HCT116 (cell line): ENCODE measurements at regions not wholly inside any gene's neighbourhood (a gene's known extent, or its start where the extent isn't known, plus 50 kb on each side); places are given as distances from the start of the nearest gene placed in this dataset.
"Not testable (repeated sequence)": the region's sequence is repeated elsewhere in the genome, so short reads cannot be mapped to it uniquely, and the experiment has no call there.

Experiments used
- ATAC-seq: fragments of 200-7000 bp; cut with Tn5 transposase; 2 replicates; pipeline ENCODE4 v1.9.1; 2020; ENCODE audit warnings: mild to moderate bottlenecking, moderate library complexity
- BruUV-seq: library from RNA; stranded (reverse); fragments of 400-500 nt; replicated peaks from 2 replicates; lab custom pipeline; 2021; lab: Mats Ljungman, UMichigan
- CTCF ChIA-PET: fragments of 300-600 bp; sonication (Branson Sonifier 250); formaldehyde crosslinking; loops from one replicate; lab custom pipeline; 2021; ENCODE audit warnings: antibody characterized with exemption; lab: Charles Lee
- POLR2A ChIA-PET: fragments of 300-600, 350-600 bp; sonication (Branson Sonifier 250); formaldehyde crosslinking; loops from one replicate; lab custom pipeline; 2021; ENCODE audit warnings: antibody characterized with exemption; lab: Charles Lee
- RAD21 ChIA-PET, 2 experiments: fragments of 300-600 bp; sonication (Branson Sonifier 250); formaldehyde crosslinking; loops; one replicate each; lab custom pipeline; 2023; ENCODE audit warnings: low total read pairs in 2 of 2; ENCODE audit not compliant: uncharacterized antibody in 2 of 2, unreplicated experiment in 2 of 2, low non-redundant PET in 1 of 2; lab: Charles Lee
- DNase-seq: peaks from one replicate; pipeline ENCODE4 v3.0.0-alpha.2; 2010; ENCODE audit warnings: low read depth, low spot score
- H2AFZ ChIP-seq: fragments of 200-600 bp; shearing (Covaris generic), sonication (generic); 2 replicates; pipeline ENCODE4 v1.6.1; 2017; ENCODE audit warnings: low read depth, mixed run types, mixed read lengths, antibody characterized with exemption, low read length; ENCODE audit not compliant: poor library complexity, severe bottlenecking
- H3K27ac ChIP-seq: 2 replicates; pipeline ENCODE4 v1.5.1; 2012; ENCODE audit warnings: low read depth, low read length
- H3K27me3 ChIP-seq: fragments of 200-600 bp; sonication (generic); 2 replicates; pipeline ENCODE4 v1.6.1; 2016; ENCODE audit warnings: mixed run types, low read length, mixed read lengths; ENCODE audit not compliant: insufficient read depth
- H3K36me3 ChIP-seq, 2 experiments: fragments of 200-500 bp in 1 of 2; fragments of 200-600 bp in 1 of 2; sonication (Bioruptor generic) in 1 of 2; sonication (generic) in 1 of 2; 2 replicates each; pipeline versions ENCODE4 v1.5.1 to v1.6.1; 2014 to 2016; ENCODE audit warnings: low read length in 2 of 2, inconsistent platforms in 1 of 2, mixed read lengths in 1 of 2, mixed run types in 1 of 2; ENCODE audit not compliant: insufficient read depth in 2 of 2, control insufficient read depth in 1 of 2
- H3K4me1 ChIP-seq, 2 experiments: fragments of 200-600 bp in 1 of 2; sonication (generic) in 1 of 2; 2 replicates each; pipeline versions ENCODE4 v1.5.1 to v1.6.1; 2012 to 2017; ENCODE audit warnings: low read length in 2 of 2, inconsistent platforms in 1 of 2, mild to moderate bottlenecking in 1 of 2, mixed read lengths in 1 of 2, mixed run types in 1 of 2, moderate library complexity in 1 of 2; ENCODE audit not compliant: insufficient read depth in 2 of 2, control insufficient read depth in 1 of 2
- H3K4me2 ChIP-seq: fragments of 200-600 bp; sonication (generic); 2 replicates; pipeline ENCODE4 v1.6.1; 2017; ENCODE audit warnings: mixed run types, low read length, mixed read lengths
- H3K4me3 ChIP-seq, 2 experiments: fragments of 200-600 bp in 1 of 2; sonication (generic) in 1 of 2; replicated peaks in 1 of 2; 2 replicates each; pipeline ENCODE4 v1.5.1; 2011 to 2016; ENCODE audit warnings: low read length in 2 of 2, control low read depth in 1 of 2, low read depth in 1 of 2, mild to moderate bottlenecking in 1 of 2, mixed read lengths in 1 of 2, mixed run types in 1 of 2
- H3K79me2 ChIP-seq: fragments of 200-600 bp; sonication (generic); 2 replicates; pipeline ENCODE4 v1.6.1; 2017; ENCODE audit warnings: mild to moderate bottlenecking, mixed run types, low read length, moderate library complexity, mixed read lengths; ENCODE audit not compliant: insufficient read depth
- H3K9ac ChIP-seq: fragments of 200-600 bp; sonication (generic); 2 replicates; pipeline ENCODE4 v1.6.1; 2016; ENCODE audit warnings: low read length, mixed read lengths
- H3K9me2 ChIP-seq: fragments of 200-600 bp; sonication (generic), shearing (Covaris generic); 2 replicates; pipeline ENCODE4 v1.6.1; 2017; ENCODE audit warnings: mixed run types, mild to moderate bottlenecking, moderate library complexity; ENCODE audit not compliant: insufficient read depth
- H3K9me3 ChIP-seq, 2 experiments: fragments of 200-500 bp in 1 of 2; fragments of 200-600 bp in 1 of 2; sonication (Bioruptor generic) in 1 of 2; sonication (generic) in 1 of 2; 2 replicates each; pipeline ENCODE4 v1.6.1; 2014 to 2017; ENCODE audit warnings: low read length in 2 of 2, mixed read lengths in 2 of 2, inconsistent platforms in 1 of 2, low read depth in 1 of 2, mild to moderate bottlenecking in 1 of 2, mixed run types in 1 of 2, moderate library complexity in 1 of 2; ENCODE audit not compliant: control insufficient read depth in 1 of 2, insufficient read depth in 1 of 2
- H4K20me1 ChIP-seq: fragments of 200-600 bp; sonication (generic), shearing (Covaris generic); 2 replicates; pipeline ENCODE4 v1.6.1; 2017; ENCODE audit warnings: mixed run types, mild to moderate bottlenecking, moderate library complexity; ENCODE audit not compliant: insufficient read depth
- CBX3 ChIP-seq: IDR thresholded peaks from 2 replicates; pipeline ENCODE4 v1.6.1; 2012; ENCODE audit warnings: low read depth
- EGR1 ChIP-seq: IDR thresholded peaks from 2 replicates; pipeline ENCODE4 v1.6.1; 2012; ENCODE audit warnings: low read depth
- ELF1 ChIP-seq: IDR thresholded peaks from 2 replicates; pipeline ENCODE4 v1.6.1; 2012; ENCODE audit warnings: low read depth, borderline replicate concordance
- EZH2 ChIP-seq: fragments of 200-600 bp; sonication (generic); IDR thresholded peaks from 2 replicates; pipeline ENCODE4 v1.6.1; 2017; ENCODE audit warnings: antibody characterized with exemption, mixed run types
- EZH2phosphoT487 ChIP-seq: fragments of 200-600 bp; IDR thresholded peaks from 2 replicates; pipeline ENCODE4 v1.6.1; 2018; ENCODE audit warnings: antibody characterized with exemption, borderline replicate concordance
- FOSL1 ChIP-seq: IDR thresholded peaks from 2 replicates; pipeline ENCODE4 v1.6.1; 2012; ENCODE audit warnings: low read depth
- JUND ChIP-seq: IDR thresholded peaks from 2 replicates; pipeline ENCODE4 v1.6.1; 2012
- POLR2A ChIP-seq: IDR thresholded peaks from 2 replicates; pipeline ENCODE4 v1.7.0; 2011; ENCODE audit warnings: borderline replicate concordance; ENCODE audit not compliant: insufficient read depth, insufficient read length; ENCODE audit errors: extremely low read depth
- POLR2AphosphoS5 ChIP-seq: IDR thresholded peaks from 2 replicates; pipeline ENCODE4 v1.6.1; 2011; ENCODE audit warnings: mild to moderate bottlenecking, low read depth, low read length, moderate library complexity
- RAD21 ChIP-seq: IDR thresholded peaks from 2 replicates; pipeline ENCODE4 v1.6.1; 2012; ENCODE audit warnings: low read depth, mild to moderate bottlenecking
- SIN3A ChIP-seq: IDR thresholded peaks from 2 replicates; pipeline ENCODE4 v1.6.1; 2012; ENCODE audit warnings: low read depth
- SP1 ChIP-seq: IDR thresholded peaks from 2 replicates; pipeline ENCODE4 v1.6.1; 2012; ENCODE audit warnings: low read depth
- SRF ChIP-seq: IDR thresholded peaks from 2 replicates; pipeline ENCODE4 v1.6.1; 2012; ENCODE audit warnings: low read depth
- TCF7L2 ChIP-seq: IDR thresholded peaks from 2 replicates; pipeline ENCODE4 v1.7.0; 2011; ENCODE audit warnings: borderline replicate concordance, inconsistent platforms; ENCODE audit not compliant: insufficient read depth, insufficient read length; ENCODE audit errors: extremely low read depth
- YY1 ChIP-seq: IDR thresholded peaks from 2 replicates; pipeline ENCODE4 v1.6.1; 2011; ENCODE audit warnings: low read length, low read depth, moderate library complexity, mild to moderate bottlenecking; ENCODE audit not compliant: insufficient replicate concordance; ENCODE audit errors: extremely low read depth
- ZFX ChIP-seq: fragments of 450-650 bp; IDR thresholded peaks from 2 replicates; pipeline ENCODE4 v1.6.1; 2017
- intact Hi-C: fragments of 100-400 bp; cut with micrococcal nuclease; formaldehyde crosslinking; loops from 2 replicates; pipeline ENCODE4 v1.10.0; 2022
- TF ChIP-seq, protein P1 (sequence below): IDR thresholded peaks from 2 replicates; pipeline ENCODE4 v1.6.1; 2011; ENCODE audit warnings: mild to moderate bottlenecking, low read length, moderate library complexity; ENCODE audit not compliant: insufficient replicate concordance; ENCODE audit errors: extremely low read depth
- TF ChIP-seq, protein P2 (sequence below): IDR thresholded peaks from 2 replicates; pipeline ENCODE4 v1.6.1; 2012
- TF ChIP-seq, protein P3 (sequence below): IDR thresholded peaks from 2 replicates; pipeline ENCODE4 v1.6.1; 2012
- TF ChIP-seq, protein P4 (sequence below), 3 experiments: fragments of 200-600 bp in 1 of 3; sonication (generic) in 1 of 3; IDR thresholded peaks in 2 of 3; conservative IDR thresholded peaks in 1 of 3; 2 replicates each; pipeline ENCODE4 v1.5.1; 2012 to 2017; ENCODE audit warnings: low read depth in 2 of 3, low read length in 2 of 3, antibody characterized with exemption in 1 of 3, borderline replicate concordance in 1 of 3, control low read depth in 1 of 3, mild to moderate bottlenecking in 1 of 3, mixed read lengths in 1 of 3, mixed run types in 1 of 3, moderate library complexity in 1 of 3; ENCODE audit not compliant: insufficient read depth in 1 of 3

DNA sequence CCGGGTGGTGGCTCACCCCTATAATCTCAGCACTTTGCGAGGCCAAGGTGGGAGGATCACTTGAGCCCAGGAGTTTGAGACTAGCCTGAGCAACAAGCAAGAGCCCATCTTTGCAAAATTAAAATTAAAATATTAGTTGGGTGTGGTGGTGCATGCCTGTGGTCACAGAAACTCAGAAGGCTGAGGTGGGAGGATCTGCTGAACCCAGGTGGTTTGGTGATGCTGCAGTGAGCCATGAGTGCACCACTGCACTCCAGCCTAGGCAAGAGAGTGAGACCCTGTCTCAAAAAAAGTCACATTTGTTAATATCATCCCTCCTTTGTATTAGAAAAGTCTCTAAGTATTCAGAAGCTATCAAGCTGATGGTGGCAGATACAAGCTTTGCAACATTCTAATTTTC lies 317.5 kb downstream of the ANKRD30A start:
- H3K79me2 ChIP-seq: no peaks in the 10 kb centered on the region
- no peaks in the 10 kb centered on the region for H3K27me3 ChIP-seq
- ChIA-PET CTCF (no interaction called here), POLR2A (no interaction called here), RAD21 (no interaction called here)
- intact Hi-C loops: no loop called here
- H3K9ac ChIP-seq: no peak overlapping the region
- DNase-seq (no peak), ATAC-seq (no peak)
- H3K4me2 ChIP-seq: no peak overlapping the region
- H3K4me3 ChIP-seq: no peak overlapping the region
- peaks cover under 1 to 14% of the 10 kb centered on the region in 2 experiments; a peak in 2 of 4 replicates for H3K9me3 ChIP-seq
- H3K9me2 ChIP-seq: no peaks in the 10 kb centered on the region
- no peaks in the 10 kb centered on the region for H3K4me1 ChIP-seq
- H2AFZ ChIP-seq: no peak overlapping the region
- no peaks in the 10 kb centered on the region for H3K36me3 ChIP-seq
- no peak overlapping the region for H3K27ac ChIP-seq
- no peak for TF ChIP-seq YY1
- no peak for TF ChIP-seq EZH2phosphoT487
- no peak for TF ChIP-seq JUND
- TF ChIP-seq POLR2A: no peak
- TF ChIP-seq EGR1: no peak
- no peak for TF ChIP-seq CBX3
- TF ChIP-seq, protein P1, sequence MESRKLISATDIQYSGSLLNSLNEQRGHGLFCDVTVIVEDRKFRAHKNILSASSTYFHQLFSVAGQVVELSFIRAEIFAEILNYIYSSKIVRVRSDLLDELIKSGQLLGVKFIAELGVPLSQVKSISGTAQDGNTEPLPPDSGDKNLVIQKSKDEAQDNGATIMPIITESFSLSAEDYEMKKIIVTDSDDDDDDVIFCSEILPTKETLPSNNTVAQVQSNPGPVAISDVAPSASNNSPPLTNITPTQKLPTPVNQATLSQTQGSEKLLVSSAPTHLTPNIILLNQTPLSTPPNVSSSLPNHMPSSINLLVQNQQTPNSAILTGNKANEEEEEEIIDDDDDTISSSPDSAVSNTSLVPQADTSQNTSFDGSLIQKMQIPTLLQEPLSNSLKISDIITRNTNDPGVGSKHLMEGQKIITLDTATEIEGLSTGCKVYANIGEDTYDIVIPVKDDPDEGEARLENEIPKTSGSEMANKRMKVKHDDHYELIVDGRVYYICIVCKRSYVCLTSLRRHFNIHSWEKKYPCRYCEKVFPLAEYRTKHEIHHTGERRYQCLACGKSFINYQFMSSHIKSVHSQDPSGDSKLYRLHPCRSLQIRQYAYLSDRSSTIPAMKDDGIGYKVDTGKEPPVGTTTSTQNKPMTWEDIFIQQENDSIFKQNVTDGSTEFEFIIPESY: no peak
- TF ChIP-seq SRF: no peak
- TF ChIP-seq, protein P2, sequence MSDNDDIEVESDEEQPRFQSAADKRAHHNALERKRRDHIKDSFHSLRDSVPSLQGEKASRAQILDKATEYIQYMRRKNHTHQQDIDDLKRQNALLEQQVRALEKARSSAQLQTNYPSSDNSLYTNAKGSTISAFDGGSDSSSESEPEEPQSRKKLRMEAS: no peak
- TF ChIP-seq TCF7L2: no peak
- no peak for TF ChIP-seq EZH2
- TF ChIP-seq, protein P3, sequence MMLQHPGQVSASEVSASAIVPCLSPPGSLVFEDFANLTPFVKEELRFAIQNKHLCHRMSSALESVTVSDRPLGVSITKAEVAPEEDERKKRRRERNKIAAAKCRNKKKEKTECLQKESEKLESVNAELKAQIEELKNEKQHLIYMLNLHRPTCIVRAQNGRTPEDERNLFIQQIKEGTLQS: no peak
- TF ChIP-seq, protein P4, sequence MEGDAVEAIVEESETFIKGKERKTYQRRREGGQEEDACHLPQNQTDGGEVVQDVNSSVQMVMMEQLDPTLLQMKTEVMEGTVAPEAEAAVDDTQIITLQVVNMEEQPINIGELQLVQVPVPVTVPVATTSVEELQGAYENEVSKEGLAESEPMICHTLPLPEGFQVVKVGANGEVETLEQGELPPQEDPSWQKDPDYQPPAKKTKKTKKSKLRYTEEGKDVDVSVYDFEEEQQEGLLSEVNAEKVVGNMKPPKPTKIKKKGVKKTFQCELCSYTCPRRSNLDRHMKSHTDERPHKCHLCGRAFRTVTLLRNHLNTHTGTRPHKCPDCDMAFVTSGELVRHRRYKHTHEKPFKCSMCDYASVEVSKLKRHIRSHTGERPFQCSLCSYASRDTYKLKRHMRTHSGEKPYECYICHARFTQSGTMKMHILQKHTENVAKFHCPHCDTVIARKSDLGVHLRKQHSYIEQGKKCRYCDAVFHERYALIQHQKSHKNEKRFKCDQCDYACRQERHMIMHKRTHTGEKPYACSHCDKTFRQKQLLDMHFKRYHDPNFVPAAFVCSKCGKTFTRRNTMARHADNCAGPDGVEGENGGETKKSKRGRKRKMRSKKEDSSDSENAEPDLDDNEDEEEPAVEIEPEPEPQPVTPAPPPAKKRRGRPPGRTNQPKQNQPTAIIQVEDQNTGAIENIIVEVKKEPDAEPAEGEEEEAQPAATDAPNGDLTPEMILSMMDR (IDR thresholded peaks at IDR 0.05 in 2 of 3, conservative IDR thresholded peaks at IDR 0.05 in 1 of 3; ENCODE audit: borderline replicate concordance in 1 of 3, insufficient read depth in 1 of 3, low read depth in 2 of 3, low read length in 2 of 3): no peak
- TF ChIP-seq FOSL1: no peak
- no peak for TF ChIP-seq ZFX
- no peak for TF ChIP-seq SP1
- no peak for TF ChIP-seq RAD21
- TF ChIP-seq ELF1: no peak
- TF ChIP-seq POLR2AphosphoS5: no peak
- TF ChIP-seq SIN3A: no peak
- no peaks in the 10 kb centered on the region for H4K20me1 ChIP-seq
- BruUV-seq: no TSS peak

DNA sequence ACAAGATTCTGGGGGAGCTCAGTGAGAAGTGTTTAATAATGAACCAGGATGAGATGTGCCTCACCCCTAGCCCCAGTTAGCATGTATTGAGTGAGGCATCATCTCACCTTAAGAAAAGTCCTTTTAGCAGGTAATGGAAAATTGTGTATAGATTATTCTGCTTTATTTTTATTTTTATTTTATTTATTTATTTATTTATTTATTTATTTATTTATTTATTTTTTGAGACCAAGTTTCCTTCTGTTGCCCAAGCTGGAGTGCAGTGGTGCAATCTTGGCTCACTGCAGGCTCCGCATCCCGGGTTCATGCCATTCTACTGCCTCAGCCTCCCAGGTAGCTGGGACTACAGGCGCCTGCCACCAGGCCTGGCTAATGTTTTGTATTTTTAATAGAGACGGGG lies 315.8 kb downstream of the ANKRD30A start:
- POLR2A ChIA-PET, H3K79me2 ChIP-seq, H3K9ac ChIP-seq, H3K9me2 ChIP-seq, H3K27me3 ChIP-seq, RAD21 ChIA-PET, intact Hi-C loops, DNase-seq, BruUV-seq, H3K4me2 ChIP-seq, H3K9me3 ChIP-seq, H3K4me3 ChIP-seq, H3K36me3 ChIP-seq, H4K20me1 ChIP-seq, H2AFZ ChIP-seq, CTCF ChIA-PET, H3K27ac ChIP-seq, ATAC-seq, H3K4me1 ChIP-seq: not testable (repeated sequence)
